LNCaP clone FGC (cell line): ENCODE measurements at regions not wholly inside any gene's neighbourhood (a gene's known extent, or its start where the extent isn't known, plus 50 kb on each side); places are given as distances from the start of the nearest gene placed in this dataset.

ENCODE experiments used
- DNase-seq: peaks from one replicate; pipeline ENCODE4 v3.0.0-alpha.2; 2011; ENCODE audit warnings: low read depth
- H3K4me3 ChIP-seq: 2 replicates; pipeline ENCODE4 v1.5.1; 2011; ENCODE audit warnings: mild to moderate bottlenecking, low read depth, low read length, control low read depth
- TF ChIP-seq, protein P1 (sequence below): IDR thresholded peaks from 2 replicates; pipeline ENCODE4 v1.5.1; 2012; ENCODE audit warnings: mild to moderate bottlenecking; ENCODE audit not compliant: control insufficient read depth, insufficient read depth; ENCODE audit errors: extremely low read depth

DNA sequence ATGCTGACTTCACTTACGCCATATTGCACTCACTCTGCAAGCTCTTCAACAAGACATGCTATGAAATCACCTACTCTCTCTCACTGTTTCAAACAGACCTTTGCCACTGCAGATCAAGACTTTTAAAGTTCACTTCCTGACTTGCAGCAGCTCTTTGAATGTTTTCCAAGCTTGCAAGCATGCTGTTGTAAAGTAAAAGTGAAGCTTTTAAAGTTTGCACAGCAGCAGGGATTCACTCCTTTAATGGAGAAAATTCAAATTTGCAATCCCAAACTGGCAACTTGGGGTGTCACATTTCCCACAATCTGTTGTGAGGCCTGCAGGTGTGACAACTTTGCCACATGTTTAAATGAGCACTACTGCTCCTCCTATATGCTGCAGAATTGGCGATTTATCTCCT lies 270.9 kb downstream of the ALX1 start:
- DNase-seq, result no peak
- TF ChIP-seq, protein P1, sequence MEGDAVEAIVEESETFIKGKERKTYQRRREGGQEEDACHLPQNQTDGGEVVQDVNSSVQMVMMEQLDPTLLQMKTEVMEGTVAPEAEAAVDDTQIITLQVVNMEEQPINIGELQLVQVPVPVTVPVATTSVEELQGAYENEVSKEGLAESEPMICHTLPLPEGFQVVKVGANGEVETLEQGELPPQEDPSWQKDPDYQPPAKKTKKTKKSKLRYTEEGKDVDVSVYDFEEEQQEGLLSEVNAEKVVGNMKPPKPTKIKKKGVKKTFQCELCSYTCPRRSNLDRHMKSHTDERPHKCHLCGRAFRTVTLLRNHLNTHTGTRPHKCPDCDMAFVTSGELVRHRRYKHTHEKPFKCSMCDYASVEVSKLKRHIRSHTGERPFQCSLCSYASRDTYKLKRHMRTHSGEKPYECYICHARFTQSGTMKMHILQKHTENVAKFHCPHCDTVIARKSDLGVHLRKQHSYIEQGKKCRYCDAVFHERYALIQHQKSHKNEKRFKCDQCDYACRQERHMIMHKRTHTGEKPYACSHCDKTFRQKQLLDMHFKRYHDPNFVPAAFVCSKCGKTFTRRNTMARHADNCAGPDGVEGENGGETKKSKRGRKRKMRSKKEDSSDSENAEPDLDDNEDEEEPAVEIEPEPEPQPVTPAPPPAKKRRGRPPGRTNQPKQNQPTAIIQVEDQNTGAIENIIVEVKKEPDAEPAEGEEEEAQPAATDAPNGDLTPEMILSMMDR, result no peak
- H3K4me3 ChIP-seq, result no peak overlapping the region

DNA sequence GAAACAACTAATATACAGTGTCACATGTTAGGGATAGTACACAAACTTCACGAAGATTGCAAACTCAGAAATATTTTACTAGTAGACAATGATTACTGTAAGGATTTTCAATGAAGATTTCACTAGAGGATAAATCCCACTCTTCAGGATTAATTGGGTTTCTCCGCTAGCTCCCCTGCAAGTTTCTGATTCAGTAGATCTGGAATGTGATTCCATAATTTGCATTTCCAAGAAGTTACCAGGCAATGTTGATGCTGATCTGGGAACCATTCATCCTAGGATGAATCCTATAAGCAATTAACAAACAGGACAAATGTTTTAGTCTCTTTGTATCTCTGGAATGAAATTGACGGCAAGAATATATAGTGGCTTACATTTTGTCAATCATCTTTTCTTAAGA lies 272.4 kb downstream of the ALX1 start:
- TF ChIP-seq, protein P1, result no peak
- no peak for DNase-seq
- no peak overlapping the region for H3K4me3 ChIP-seq

DNA sequence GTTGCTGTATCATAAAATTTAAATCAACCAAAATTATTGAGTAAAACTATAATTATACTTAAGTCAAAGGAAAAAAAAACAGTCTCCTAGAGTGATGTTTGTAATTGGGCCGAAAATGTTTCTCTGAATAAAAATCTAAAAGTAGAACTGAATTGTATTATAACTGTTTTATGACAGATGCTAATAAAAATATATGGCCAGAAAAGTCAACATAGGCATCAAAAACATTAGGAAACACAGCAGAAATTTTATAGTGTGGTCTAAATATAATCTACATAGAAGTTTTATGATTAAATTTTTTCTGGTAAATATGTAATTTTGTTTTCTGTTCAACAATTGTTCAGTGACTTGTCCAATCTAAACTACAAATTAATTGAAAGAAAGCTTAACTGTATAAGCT lies 277.8 kb downstream of the ALX1 start:
- H3K4me3 ChIP-seq, result no peak overlapping the region
- DNase-seq, result no peak
- TF ChIP-seq, protein P1, result no peak

DNA sequence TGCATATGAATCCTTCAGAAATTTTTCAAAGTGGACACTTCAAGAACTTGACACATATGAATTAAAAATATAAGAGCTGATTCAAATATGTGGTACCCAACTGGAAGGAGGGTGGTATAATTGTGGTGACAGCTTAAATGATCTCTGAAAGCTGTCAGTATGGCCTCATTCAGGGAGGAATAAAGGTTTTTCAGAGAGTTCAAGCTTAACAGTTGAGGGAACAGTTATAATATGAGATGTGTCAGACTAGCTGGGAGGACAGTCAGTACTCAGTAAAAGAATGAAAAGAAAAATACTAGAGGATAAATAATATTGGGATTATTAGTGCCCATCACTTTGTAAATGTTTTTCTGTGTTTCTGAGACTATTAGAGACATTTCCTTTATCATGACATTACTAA lies 277.5 kb downstream of the RASSF9 start:
- no peak for DNase-seq
- no peak overlapping the region for H3K4me3 ChIP-seq
- TF ChIP-seq, protein P1, result no peak

DNA sequence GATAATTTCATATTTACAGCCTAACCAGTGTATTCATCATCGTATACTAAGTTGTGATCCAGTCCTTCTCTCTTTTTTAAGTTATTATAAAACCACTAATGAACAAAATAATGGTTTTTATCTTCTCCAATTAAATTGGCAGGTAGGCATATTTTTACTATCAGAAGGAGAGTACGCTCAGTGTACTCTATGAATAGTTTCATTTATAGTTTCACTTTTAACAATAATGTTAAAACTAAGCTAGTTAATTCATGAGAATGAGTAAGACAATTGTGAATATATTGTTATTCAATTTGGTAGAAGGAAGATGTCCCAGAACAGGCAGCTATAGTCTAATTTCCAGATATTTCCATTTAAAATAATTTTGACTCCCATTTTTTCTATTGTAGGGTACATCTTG lies 277.1 kb downstream of the RASSF9 start:
- DNase-seq, result no peak
- TF ChIP-seq, protein P1, result no peak
- H3K4me3 ChIP-seq, result no peak overlapping the region

DNA sequence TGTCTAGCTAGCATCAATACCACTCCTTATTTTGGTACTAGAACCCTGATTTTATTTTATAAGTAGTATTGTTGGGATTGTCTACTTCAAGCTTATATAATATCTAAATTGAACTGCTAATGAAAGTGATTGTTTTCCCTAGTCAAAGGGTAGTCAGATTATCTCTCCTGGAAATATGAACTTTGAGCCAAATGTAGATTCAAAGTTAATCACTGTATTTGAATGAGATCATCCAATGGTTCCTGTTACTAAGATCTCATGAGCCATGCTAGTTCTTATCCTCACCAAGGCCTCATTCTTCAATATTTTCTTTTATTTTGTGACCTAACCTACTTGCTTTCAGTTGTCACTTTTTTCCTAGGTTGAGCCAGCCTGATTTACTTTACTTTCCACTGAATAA lies 276.7 kb downstream of the RASSF9 start:
- TF ChIP-seq, protein P1, result no peak
- no peak for DNase-seq
- H3K4me3 ChIP-seq, result no peak overlapping the region

DNA sequence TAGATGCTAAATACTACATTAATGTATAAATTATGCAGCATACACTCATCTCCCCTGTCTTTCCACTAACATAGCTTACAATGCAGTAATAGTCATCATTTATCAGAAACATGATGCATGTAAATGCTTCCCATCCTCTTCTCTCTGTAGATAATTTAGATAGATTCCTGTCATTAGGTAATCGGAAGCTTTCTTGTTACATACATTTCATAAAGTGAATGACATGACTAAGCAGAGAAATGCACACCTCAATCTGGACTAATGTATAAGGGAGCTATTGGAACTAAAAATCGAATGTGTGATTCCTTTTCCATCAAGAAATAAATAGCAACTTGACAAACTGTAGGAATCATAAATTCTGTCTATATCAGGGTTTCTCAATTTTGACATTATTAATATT lies 273.4 kb downstream of the RASSF9 start:
- TF ChIP-seq, protein P1, result no peak
- H3K4me3 ChIP-seq, result no peak overlapping the region
- DNase-seq, result no peak
